ENCODE measurements at regions not wholly inside any gene's neighbourhood (a gene's known extent, or its start where the extent isn't known, plus 50 kb on each side); places are given as distances from the start of the nearest gene placed in this dataset.
"Not testable (repeated sequence)": the region's sequence is repeated elsewhere in the genome, so short reads cannot be mapped to it uniquely, and the experiment has no call there.

GRCh38 chr5:113652161-113652560 lies 138.7 kb downstream of the YTHDC2 start:
- no peak for DNase-seq (ENCODE audit: low read depth)

GRCh38 chr5:113654828-113655227 lies 141.3 kb downstream of the YTHDC2 start:
- DNase-seq (ENCODE audit: low read depth), result no peak

GRCh38 chr5:113660206-113660605 lies 146.7 kb downstream of the YTHDC2 start:
- DNase-seq (ENCODE audit: low read depth), result no peak

- no peak for DNase-seq (ENCODE audit: low read depth)
Observed at GRCh38 chr5:113660706-113661250, 147.3 kb downstream of the YTHDC2 start.

GRCh38 chr5:113663879-113664541 lies 150.5 kb downstream of the YTHDC2 start:
- peak; percentile 15 for DNase-seq (ENCODE audit: low read depth)

- no peak for DNase-seq (ENCODE audit: low read depth)
Observed at GRCh38 chr5:113673041-113673440, 159.5 kb downstream of the YTHDC2 start.

GRCh38 chr5:113675166-113675565 lies 161.7 kb downstream of the YTHDC2 start:
- no peak for DNase-seq (ENCODE audit: low read depth)

- no peak for DNase-seq (ENCODE audit: low read depth)
Observed at GRCh38 chr5:113678202-113678601, 164.7 kb downstream of the YTHDC2 start.

- peak; percentile 2 for DNase-seq (ENCODE audit: low read depth)
Observed at GRCh38 chr5:113678924-113679575, 165.6 kb downstream of the YTHDC2 start.

GRCh38 chr5:113680534-113680933 lies 167.0 kb downstream of the YTHDC2 start:
- no peak for DNase-seq (ENCODE audit: low read depth)

- DNase-seq (ENCODE audit: low read depth), result no peak
Observed at GRCh38 chr5:113682497-113683136, 169.1 kb downstream of the YTHDC2 start.

- DNase-seq (ENCODE audit: low read depth), result no peak
Observed at GRCh38 chr5:113683211-113683610, 169.7 kb downstream of the YTHDC2 start.

GRCh38 chr5:113686599-113686998 lies 173.1 kb downstream of the YTHDC2 start:
- no peak for DNase-seq (ENCODE audit: low read depth)

GRCh38 chr5:113689647-113690046 lies 176.2 kb downstream of the YTHDC2 start:
- DNase-seq (ENCODE audit: low read depth), result no peak

GRCh38 chr5:113692466-113692865 lies 179.0 kb downstream of the YTHDC2 start:
- DNase-seq (ENCODE audit: low read depth), result no peak

- DNase-seq (ENCODE audit: low read depth), result no peak
Observed at GRCh38 chr5:113692891-113693457, 179.5 kb downstream of the YTHDC2 start.

GRCh38 chr5:113693701-113694100 lies 180.2 kb downstream of the YTHDC2 start:
- DNase-seq (ENCODE audit: low read depth), result no peak

- no peak for DNase-seq (ENCODE audit: low read depth)
Observed at GRCh38 chr5:113694576-113694975, 181.1 kb downstream of the YTHDC2 start.

GRCh38 chr5:113703266-113703665 lies 189.8 kb downstream of the YTHDC2 start:
- DNase-seq (ENCODE audit: low read depth), result no peak

- no peak for DNase-seq (ENCODE audit: low read depth)
Observed at GRCh38 chr5:113705657-113706056, 192.2 kb downstream of the YTHDC2 start.

- no peak for DNase-seq (ENCODE audit: low read depth)
Observed at GRCh38 chr5:113713051-113713450, 199.6 kb downstream of the YTHDC2 start.

GRCh38 chr5:113715921-113716320 lies 202.4 kb downstream of the YTHDC2 start:
- not testable (repeated sequence) for DNase-seq (ENCODE audit: low read depth)

- DNase-seq (ENCODE audit: low read depth), result no peak
Observed at GRCh38 chr5:113719549-113719948, 206.1 kb downstream of the YTHDC2 start.

All from activated T-cell treated with anti-CD3 and anti-CD28 coated beads for 48 hours (primary cell).